ENCODE measurements at regions not wholly inside any gene's neighbourhood (a gene's known extent, or its start where the extent isn't known, plus 50 kb on each side); places are given as distances from the start of the nearest gene placed in this dataset.

DNA sequence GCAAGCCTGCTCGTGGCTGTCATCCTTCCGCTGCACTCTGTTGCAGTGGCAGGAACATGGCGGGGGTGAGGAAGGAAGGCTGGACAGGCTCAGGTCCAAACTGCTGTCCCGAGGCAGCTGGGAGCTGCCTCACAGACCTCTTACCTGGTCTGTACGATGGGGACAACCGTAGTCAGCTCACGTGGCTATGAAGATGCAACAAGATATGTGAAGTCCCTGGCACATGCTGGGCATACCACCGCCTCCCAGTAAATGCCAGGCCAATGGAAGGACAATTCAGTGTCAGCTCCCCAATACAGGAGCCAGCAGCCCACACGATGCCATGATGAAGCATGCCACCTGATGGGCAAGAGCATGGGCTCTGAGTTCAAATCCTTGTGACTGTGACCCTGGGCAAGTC lies 344.4 kb downstream of the CYRIA start:
- ChIA-PET POLR2A (no interaction called here), CTCF (no interaction called here)
- TF ChIP-seq KLF1 (tag by site-specific recombination; IDR thresholded peaks at IDR 0.05): no peak
- no peak for TF ChIP-seq SP2 (tag by site-specific recombination; IDR thresholded peaks at IDR 0.05)
- no peak for TF ChIP-seq ZNF174 (tag by site-specific recombination; IDR thresholded peaks at IDR 0.05)
- TF ChIP-seq ZBTB8A (tag by site-specific recombination; IDR thresholded peaks at IDR 0.05): no peak
- no peak for TF ChIP-seq EGR2 (tag by site-specific recombination; IDR thresholded peaks at IDR 0.05; ENCODE audit: low read depth)
- TF ChIP-seq, protein P1, sequence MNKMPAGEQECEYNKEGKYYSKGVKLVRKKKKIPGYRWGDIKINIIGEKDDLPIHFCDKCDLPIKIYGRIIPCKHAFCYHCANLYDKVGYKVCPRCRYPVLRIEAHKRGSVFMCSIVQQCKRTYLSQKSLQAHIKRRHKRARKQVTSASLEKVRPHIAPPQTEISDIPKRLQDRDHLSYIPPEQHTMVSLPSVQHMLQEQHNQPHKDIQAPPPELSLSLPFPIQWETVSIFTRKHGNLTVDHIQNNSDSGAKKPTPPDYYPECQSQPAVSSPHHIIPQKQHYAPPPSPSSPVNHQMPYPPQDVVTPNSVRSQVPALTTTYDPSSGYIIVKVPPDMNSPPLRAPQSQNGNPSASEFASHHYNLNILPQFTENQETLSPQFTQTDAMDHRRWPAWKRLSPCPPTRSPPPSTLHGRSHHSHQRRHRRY (tag by site-specific recombination; IDR thresholded peaks at IDR 0.05): no peak
- TF ChIP-seq ZNF202 (tag by site-specific recombination; IDR thresholded peaks at IDR 0.05; ENCODE audit: borderline replicate concordance): no peak
- no peak for TF ChIP-seq ZNF416 (tag by site-specific recombination; IDR thresholded peaks at IDR 0.05)
- TF ChIP-seq BCL11B (tag by site-specific recombination; IDR thresholded peaks at IDR 0.05; ENCODE audit: low read depth): no peak
- TF ChIP-seq WT1 (tag by site-specific recombination; IDR thresholded peaks at IDR 0.05): no peak
- no peak for TF ChIP-seq SP7 (tag by site-specific recombination; IDR thresholded peaks at IDR 0.05)
- TF ChIP-seq ZEB2 (tag by site-specific recombination; IDR thresholded peaks at IDR 0.05): no peak
- TF ChIP-seq ZNF488 (tag by site-specific recombination; IDR thresholded peaks at IDR 0.05): no peak
- TF ChIP-seq ZNF791 (tag by site-specific recombination; IDR thresholded peaks at IDR 0.05): no peak
- no peak for TF ChIP-seq FEZF1 (tag by site-specific recombination; IDR thresholded peaks at IDR 0.05)
- TF ChIP-seq GLIS1 (tag by site-specific recombination; IDR thresholded peaks at IDR 0.05): no peak

GRCh38 chr2:16320716-16321115 lies 344.9 kb downstream of the CYRIA start:
- Histone ChIP-seq H3K36me3 (ENCODE audit: control insufficient read depth in 2 of 2, insufficient read depth in 1 of 2, low read length in 2 of 2) (no peaks in the 10 kb centered on the region), H3K9me3 (ENCODE audit: control insufficient read depth, insufficient read depth, low read depth, low read length) (no peaks in the 10 kb centered on the region), H3K27ac (ENCODE audit: extremely low read depth, low read depth, low read length) (no peak overlapping the region), H3K4me1 (ENCODE audit: control insufficient read depth, insufficient read depth, low read length) (no peaks in the 10 kb centered on the region), H3K4me3 (ENCODE audit: low read depth, low read length) (no peak overlapping the region)
- ChIA-PET CTCF (interaction anchor here (0.6 kb wide), 1 partner anchor 9 kb away, joined by 3 read pairs; no protein-coding TSS in a partner anchor), POLR2A (no interaction called here)
- TF ChIP-seq ZNF292 (tag by site-specific recombination; IDR thresholded peaks at IDR 0.05; ENCODE audit: borderline replicate concordance, low read depth): no peak

More for the DNA sequence above, 344.4 kb downstream of the CYRIA start:
- Histone ChIP-seq H3K4me1 (ENCODE audit: control insufficient read depth, insufficient read depth, low read length) (no peaks in the 10 kb centered on the region), H3K4me3 (ENCODE audit: low read depth, low read length) (no peak overlapping the region), H3K36me3 (ENCODE audit: control insufficient read depth in 2 of 2, insufficient read depth in 1 of 2, low read length in 2 of 2) (no peaks in the 10 kb centered on the region), H3K27ac (ENCODE audit: extremely low read depth, low read depth, low read length) (no peak overlapping the region), H3K9me3 (ENCODE audit: control insufficient read depth, insufficient read depth, low read depth, low read length) (no peaks in the 10 kb centered on the region)

GRCh38 chr2:16319551-16320121 lies 346.0 kb downstream of the CYRIA start:
- CTCF ChIA-PET: no interaction called here
- TF ChIP-seq ZNF791 (tag by site-specific recombination; IDR thresholded peaks at IDR 0.05) (no peak), ZNF639 (tag by site-specific recombination; IDR thresholded peaks at IDR 0.05) (no peak), ZNF10 (tag by site-specific recombination; IDR thresholded peaks at IDR 0.05) (no peak), ZNF214 (tag by site-specific recombination; IDR thresholded peaks at IDR 0.05; ENCODE audit: borderline replicate concordance) (no peak), ZNF23 (tag by site-specific recombination; IDR thresholded peaks at IDR 0.05; ENCODE audit: borderline replicate concordance) (no peak), OVOL3 (tag by site-specific recombination; IDR thresholded peaks at IDR 0.05) (no peak), ZNF239 (tag by site-specific recombination; IDR thresholded peaks at IDR 0.05) (no peak)
- TF ChIP-seq, protein P2, sequence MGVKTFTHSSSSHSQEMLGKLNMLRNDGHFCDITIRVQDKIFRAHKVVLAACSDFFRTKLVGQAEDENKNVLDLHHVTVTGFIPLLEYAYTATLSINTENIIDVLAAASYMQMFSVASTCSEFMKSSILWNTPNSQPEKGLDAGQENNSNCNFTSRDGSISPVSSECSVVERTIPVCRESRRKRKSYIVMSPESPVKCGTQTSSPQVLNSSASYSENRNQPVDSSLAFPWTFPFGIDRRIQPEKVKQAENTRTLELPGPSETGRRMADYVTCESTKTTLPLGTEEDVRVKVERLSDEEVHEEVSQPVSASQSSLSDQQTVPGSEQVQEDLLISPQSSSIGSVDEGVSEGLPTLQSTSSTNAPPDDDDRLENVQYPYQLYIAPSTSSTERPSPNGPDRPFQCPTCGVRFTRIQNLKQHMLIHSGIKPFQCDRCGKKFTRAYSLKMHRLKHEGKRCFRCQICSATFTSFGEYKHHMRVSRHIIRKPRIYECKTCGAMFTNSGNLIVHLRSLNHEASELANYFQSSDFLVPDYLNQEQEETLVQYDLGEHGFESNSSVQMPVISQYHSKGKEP (tag by site-specific recombination; IDR thresholded peaks at IDR 0.05): no peak
- POLR2A ChIA-PET: no interaction called here
- Histone ChIP-seq H3K27ac (ENCODE audit: extremely low read depth, low read depth, low read length) (no peak overlapping the region), H3K4me1 (ENCODE audit: control insufficient read depth, insufficient read depth, low read length) (no peaks in the 10 kb centered on the region), H3K9me3 (ENCODE audit: control insufficient read depth, insufficient read depth, low read depth, low read length) (no peaks in the 10 kb centered on the region), H3K36me3 (ENCODE audit: control insufficient read depth in 2 of 2, insufficient read depth in 1 of 2, low read length in 2 of 2) (no peaks in the 10 kb centered on the region), H3K4me3 (ENCODE audit: low read depth, low read length) (no peak overlapping the region)
